ENCODE measurements at regions not wholly inside any gene's neighbourhood (a gene's known extent, or its start where the extent isn't known, plus 50 kb on each side); places are given as distances from the start of the nearest gene placed in this dataset.

- TF ChIP-seq ZNF837 (tag by site-specific recombination; IDR thresholded peaks at IDR 0.05) (no peak), CTCF (tag by site-specific recombination; IDR thresholded peaks at IDR 0.05) (no peak), REST (tag by site-specific recombination; IDR thresholded peaks at IDR 0.05) (no peak), MZF1 (tag by site-specific recombination; IDR thresholded peaks at IDR 0.05; ENCODE audit: borderline replicate concordance) (no peak)
Observed at GRCh38 chr15:87777054-87777561, 479.4 kb downstream of the NTRK3 start.
